HG02938 (cell line): ENCODE measurements at regions not wholly inside any gene's neighbourhood (a gene's known extent, or its start where the extent isn't known, plus 50 kb on each side); places are given as distances from the start of the nearest gene placed in this dataset.

Experiments
- ATAC-seq: cut with Tn5 transposase; IDR thresholded peaks from one replicate; pipeline ENCODE4 v1.9.1; 2021; ENCODE audit warnings: mild to moderate bottlenecking, moderate library complexity; ENCODE audit not compliant: unreplicated experiment

GRCh38 chr18:60445341-60445740 lies 72.8 kb upstream of the MC4R start:
- no peak for ATAC-seq

GRCh38 chr18:60446821-60447220 lies 74.2 kb upstream of the MC4R start:
- no peak for ATAC-seq

- ATAC-seq = no peak
These were observed 76.1 kb upstream of the MC4R start for GRCh38 chr18:60448487-60449267.

- ATAC-seq = no peak
These were observed 79.8 kb upstream of the MC4R start for GRCh38 chr18:60452421-60452820.

GRCh38 chr18:60466677-60467076 lies 94.1 kb upstream of the MC4R start:
- ATAC-seq = no peak

GRCh38 chr18:60469387-60470100 lies 97.0 kb upstream of the MC4R start:
- ATAC-seq = no peak

GRCh38 chr18:60471652-60472051 lies 99.1 kb upstream of the MC4R start:
- no peak for ATAC-seq

- no peak for ATAC-seq
These were observed 112.6 kb upstream of the MC4R start for GRCh38 chr18:60485201-60485600.

- no peak for ATAC-seq
These were observed 120.5 kb upstream of the MC4R start for GRCh38 chr18:60493066-60493465.

- no peak for ATAC-seq
These were observed 127.1 kb upstream of the MC4R start for GRCh38 chr18:60499675-60500074.

GRCh38 chr18:60500960-60501359 lies 128.4 kb upstream of the MC4R start:
- ATAC-seq = no peak

GRCh38 chr18:60502591-60502990 lies 130.0 kb upstream of the MC4R start:
- no peak for ATAC-seq

GRCh38 chr18:60503199-60503598 lies 130.6 kb upstream of the MC4R start:
- ATAC-seq = no peak

GRCh38 chr18:60506190-60506589 lies 133.6 kb upstream of the MC4R start:
- no peak for ATAC-seq

- no peak for ATAC-seq
These were observed 134.1 kb upstream of the MC4R start for GRCh38 chr18:60506682-60507081.

- no peak for ATAC-seq
These were observed 135.5 kb upstream of the MC4R start for GRCh38 chr18:60508108-60508507.

- no peak for ATAC-seq
These were observed 162.0 kb upstream of the MC4R start for GRCh38 chr18:60534538-60534937.

- no peak for ATAC-seq
These were observed 164.5 kb upstream of the MC4R start for GRCh38 chr18:60537074-60537473.

- no peak for ATAC-seq
These were observed 166.3 kb upstream of the MC4R start for GRCh38 chr18:60538891-60539290.

- no peak for ATAC-seq
These were observed 169.1 kb upstream of the MC4R start for GRCh38 chr18:60541661-60542060.

GRCh38 chr18:60543646-60544045 lies 171.1 kb upstream of the MC4R start:
- ATAC-seq = no peak

GRCh38 chr18:60549338-60549960 lies 176.9 kb upstream of the MC4R start:
- ATAC-seq = peak; percentile 72
